22Rv1 (cell line): ENCODE measurements at regions not wholly inside any gene's neighbourhood (a gene's known extent, or its start where the extent isn't known, plus 50 kb on each side); places are given as distances from the start of the nearest gene placed in this dataset.

Source experiments
- CTCF ChIP-seq: fragments of 450-650 bp; IDR thresholded peaks from 2 replicates; pipeline ENCODE4 v1.5.1; 2017; ENCODE audit warnings: mild to moderate bottlenecking
- ZFX ChIP-seq: fragments of 450-650 bp; IDR thresholded peaks from 2 replicates; pipeline ENCODE4 v1.6.1; 2017; ENCODE audit warnings: antibody characterized with exemption, borderline replicate concordance

- TF ChIP-seq CTCF = no peak
- TF ChIP-seq ZFX = no peak
These were observed 306.0 kb upstream of the GBE1 start for GRCh38 chr3:82067420-82067819.
